Pancreas (tissue), 10 donors: ENCODE measurements at regions not wholly inside any gene's neighbourhood (a gene's known extent, or its start where the extent isn't known, plus 50 kb on each side); places are given as distances from the start of the nearest gene placed in this dataset.

Experiments used
- ATAC-seq, 4 donors: fragments of 200-7000 bp; cut with Tn5 transposase; one replicate each; pipeline versions ENCODE4 v1.8.0 to v1.9.1; 2020; ENCODE audit warnings: mild to moderate bottlenecking in 4 of 4, moderate library complexity in 4 of 4
- DNase-seq, 6 donors: peaks; one replicate each; pipeline ENCODE4 v3.0.0-alpha.2; 2020
- FAIRE-seq: peaks from 2 replicates; lab custom pipeline; 2012; peaks lifted over from hg19 to GRCh38; lab: Jason Lieb, UNC
- H3K27ac ChIP-seq, 4 donors: fragments of 200-600 bp; sonication (generic); 1 replicate in 3 of 4; 2 replicates in 1 of 4; pipeline versions ENCODE4 v1.5.0 to v1.8.0; 2020
- H3K27me3 ChIP-seq, 4 donors: fragments of 200-600 bp; one replicate each; pipeline ENCODE4 v1.8.0; 2021
- H3K36me3 ChIP-seq, 3 donors: fragments of 200-600 bp; sonication (generic) in 1 of 3; one replicate each; pipeline versions ENCODE4 v1.5.0 to v1.8.0; 2020 to 2021
- H3K4me1 ChIP-seq, 3 donors: fragments of 200-600 bp; one replicate each; pipeline ENCODE4 v1.8.0; 2021
- H3K4me3 ChIP-seq, 4 donors: fragments of 200-600 bp; sonication (generic) in 2 of 4; one replicate each; pipeline versions ENCODE4 v1.5.0 to v1.8.0; 2020 to 2021
- H3K9me3 ChIP-seq, 4 donors: fragments of 200-600 bp; one replicate each; pipeline ENCODE4 v1.8.0; 2021
- WGBS, 2 donors: extraction: QIAGEN DNeasy Blood & Tissue Kit; methylation state at CpG; one replicate each; pipeline ENCODE4 v1.1.7; 2013; 5-methylcytosine and 5-hydroxymethylcytosine counted together
- intact Hi-C, 3 donors: fragments of 100-400 bp; cut with DNase I; formaldehyde crosslinking; loops; one replicate each; pipeline versions ENCODE4 v1.11.1 to v1.14.2; 2022
- TF ChIP-seq, protein P1 (sequence below), 4 donors: fragments of 200-600 bp; sonication (generic) in 3 of 4; IDR thresholded peaks; one replicate each; pipeline versions ENCODE4 v1.5.0 to v1.8.0; 2021; ENCODE audit warnings: antibody characterized with exemption in 4 of 4
- donor health status: healthy with polysubstance abuse.
- donor health status: DM: no; HTN: no; CAD: no; lungs with moderate emphysema.
- donor health status: DM: no; HTN: no; CAD: no.
- donor health status: control.
- donor health status: control.
- donor health status: Bipolar disorder and iron deficiency.
- donor health status: DM: yes; HTN: yes; CAD: no.
- donor health status: DM: no; HTN: no; CAD: no.
- donor health status: DM: no; HTN: no; CAD: no.
- donor health status: DM: yes; HTN: yes; CAD: no.

DNA sequence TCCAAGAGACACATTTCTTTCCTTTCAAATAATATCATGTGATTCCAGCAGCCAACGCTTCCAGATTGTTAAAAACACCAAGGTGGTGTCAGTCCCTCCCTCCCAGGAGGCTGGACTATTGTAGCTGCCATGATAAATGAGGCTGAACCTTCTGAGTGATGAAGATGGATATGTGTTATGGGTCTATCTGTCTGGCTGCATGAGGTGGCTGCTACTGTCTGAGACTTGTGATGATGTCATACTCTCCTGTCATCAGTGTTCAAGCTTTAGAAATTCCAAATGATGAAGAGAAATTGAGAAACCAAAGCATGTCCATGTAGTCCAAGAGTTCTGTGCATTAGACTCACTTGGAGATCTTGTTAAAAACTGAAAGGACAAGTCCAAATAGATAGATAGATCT is 683.0 kb downstream of the NTRK3 start:
- FAIRE-seq (no peak), DNase-seq (no peak), ATAC-seq (no peak)
- intact Hi-C loops, result no loop called here
- no peak overlapping the region for H3K27ac ChIP-seq
- no peaks in the 10 kb centered on the region for H3K36me3 ChIP-seq
- whole genome bisulfite sequencing, 2 donors, result 27 to 63% methylated on average over 1 of the region's 1 CpG
- no peaks in the 10 kb centered on the region for H3K9me3 ChIP-seq
- TF ChIP-seq, protein P1, sequence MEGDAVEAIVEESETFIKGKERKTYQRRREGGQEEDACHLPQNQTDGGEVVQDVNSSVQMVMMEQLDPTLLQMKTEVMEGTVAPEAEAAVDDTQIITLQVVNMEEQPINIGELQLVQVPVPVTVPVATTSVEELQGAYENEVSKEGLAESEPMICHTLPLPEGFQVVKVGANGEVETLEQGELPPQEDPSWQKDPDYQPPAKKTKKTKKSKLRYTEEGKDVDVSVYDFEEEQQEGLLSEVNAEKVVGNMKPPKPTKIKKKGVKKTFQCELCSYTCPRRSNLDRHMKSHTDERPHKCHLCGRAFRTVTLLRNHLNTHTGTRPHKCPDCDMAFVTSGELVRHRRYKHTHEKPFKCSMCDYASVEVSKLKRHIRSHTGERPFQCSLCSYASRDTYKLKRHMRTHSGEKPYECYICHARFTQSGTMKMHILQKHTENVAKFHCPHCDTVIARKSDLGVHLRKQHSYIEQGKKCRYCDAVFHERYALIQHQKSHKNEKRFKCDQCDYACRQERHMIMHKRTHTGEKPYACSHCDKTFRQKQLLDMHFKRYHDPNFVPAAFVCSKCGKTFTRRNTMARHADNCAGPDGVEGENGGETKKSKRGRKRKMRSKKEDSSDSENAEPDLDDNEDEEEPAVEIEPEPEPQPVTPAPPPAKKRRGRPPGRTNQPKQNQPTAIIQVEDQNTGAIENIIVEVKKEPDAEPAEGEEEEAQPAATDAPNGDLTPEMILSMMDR (IDR thresholded peaks at IDR 0.05), result no peak
- no peak overlapping the region for H3K4me3 ChIP-seq
- H3K27me3 ChIP-seq, result peaks cover 0 to 3% (median 0%) of the 10 kb centered on the region in 4 donors
- H3K4me1 ChIP-seq, result no peaks in the 10 kb centered on the region

DNA sequence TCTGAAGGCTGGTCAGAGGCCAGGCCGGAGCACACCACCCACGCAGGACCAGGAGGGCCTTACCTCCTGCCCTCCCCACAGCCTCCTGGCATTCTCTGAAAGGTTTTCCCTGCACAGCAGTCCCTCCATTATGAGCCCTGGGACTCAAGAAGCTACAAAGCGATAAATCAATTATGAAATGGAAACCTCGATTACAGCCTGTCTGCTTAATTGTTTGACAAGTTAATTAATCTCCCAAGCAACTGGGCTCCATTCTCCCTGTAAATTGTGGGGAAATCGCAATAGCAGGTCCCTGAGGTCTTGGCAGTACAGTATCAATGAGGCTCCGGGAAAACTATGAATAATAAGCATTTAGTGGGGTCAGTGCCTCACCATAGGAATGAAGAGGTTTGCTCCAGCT is 683.5 kb downstream of the NTRK3 start:
- no peak overlapping the region for H3K4me3 ChIP-seq
- TF ChIP-seq, protein P1 (IDR thresholded peaks at IDR 0.05), result no peak
- DNase-seq (no peak), FAIRE-seq (no peak), ATAC-seq (no peak)
- intact Hi-C loops, result no loop called here
- H3K36me3 ChIP-seq, result no peaks in the 10 kb centered on the region
- H3K27me3 ChIP-seq, result peaks cover 0 to 3% (median 0%) of the 10 kb centered on the region in 4 donors
- H3K27ac ChIP-seq, result no peak overlapping the region
- WGBS, 2 donors, result 57 to 71% methylated on average over 6 of the region's 6 CpGs
- no peaks in the 10 kb centered on the region for H3K9me3 ChIP-seq
- no peaks in the 10 kb centered on the region for H3K4me1 ChIP-seq

DNA sequence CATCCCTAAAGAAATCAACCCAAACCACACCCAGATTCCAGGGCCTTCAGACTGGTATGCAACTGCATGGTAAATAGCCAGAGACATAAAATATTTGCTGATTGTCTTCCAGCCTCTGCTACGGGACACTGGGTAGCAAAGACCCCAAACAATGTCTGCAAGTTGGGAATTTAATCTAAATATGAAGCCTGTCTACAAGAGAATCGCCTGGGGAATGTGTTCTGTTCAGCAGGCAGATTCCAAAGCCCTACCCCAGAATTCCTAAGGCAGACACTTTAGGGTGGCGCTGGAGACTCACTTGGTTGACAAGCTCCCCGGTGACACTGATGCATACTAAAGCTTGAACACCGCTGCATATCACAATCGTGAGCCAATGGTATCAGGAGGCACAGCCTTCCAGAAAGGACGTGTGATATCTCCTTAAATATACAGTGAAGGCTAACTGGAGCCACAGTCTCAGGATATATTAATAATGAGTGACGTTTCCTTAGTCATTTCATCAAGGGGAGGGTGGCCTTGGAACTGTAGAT is 684.1 kb downstream of the NTRK3 start:
- Histone ChIP-seq H3K9me3 (no peaks in the 10 kb centered on the region), H3K36me3 (no peaks in the 10 kb centered on the region), H3K27ac (no peak overlapping the region), H3K4me1 (no peaks in the 10 kb centered on the region), H3K4me3 (no peak overlapping the region), H3K27me3 (peaks cover 0 to 3% (median 0%) of the 10 kb centered on the region in 4 donors)
- whole genome bisulfite sequencing, 2 donors, result 48 to 50% methylated on average over 8 of the region's 8 CpGs
- intact Hi-C loops, result no loop called here
- DNase-seq, result no peak
- FAIRE-seq, result no peak
- TF ChIP-seq, protein P1 (IDR thresholded peaks at IDR 0.05), result no peak
- no peak for ATAC-seq

DNA sequence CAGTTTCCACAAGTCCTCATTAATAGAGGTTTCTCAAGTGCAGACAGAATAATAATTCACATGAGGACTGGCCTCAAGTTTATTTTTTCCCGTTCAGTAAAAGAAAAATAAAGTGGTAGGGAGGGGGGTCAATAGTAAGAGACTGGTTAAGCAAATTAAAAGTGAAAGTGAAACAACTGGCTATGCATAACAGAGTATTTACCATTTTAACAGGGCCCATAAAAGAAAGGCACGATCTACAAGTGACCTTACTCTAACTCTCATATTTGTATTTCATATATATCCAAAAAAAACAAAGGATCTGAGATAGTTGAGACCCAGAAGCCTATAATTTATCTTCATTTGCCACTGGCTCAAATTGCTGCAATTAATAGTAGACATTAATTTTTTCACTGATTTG is 686.3 kb downstream of the NTRK3 start:
- FAIRE-seq (no peak), DNase-seq (no peak), ATAC-seq (no peak)
- no peak overlapping the region for H3K27ac ChIP-seq
- no peaks in the 10 kb centered on the region for H3K36me3 ChIP-seq
- WGBS, 2 donors, result 33 to 49% methylated on average over 2 of the region's 2 CpGs
- peaks cover 0 to 3% (median 0%) of the 10 kb centered on the region in 4 donors for H3K27me3 ChIP-seq
- TF ChIP-seq, protein P1 (IDR thresholded peaks at IDR 0.05), result no peak
- no peaks in the 10 kb centered on the region for H3K4me1 ChIP-seq
- no peaks in the 10 kb centered on the region for H3K9me3 ChIP-seq
- intact Hi-C loops, result no loop called here
- H3K4me3 ChIP-seq, result no peak overlapping the region

DNA sequence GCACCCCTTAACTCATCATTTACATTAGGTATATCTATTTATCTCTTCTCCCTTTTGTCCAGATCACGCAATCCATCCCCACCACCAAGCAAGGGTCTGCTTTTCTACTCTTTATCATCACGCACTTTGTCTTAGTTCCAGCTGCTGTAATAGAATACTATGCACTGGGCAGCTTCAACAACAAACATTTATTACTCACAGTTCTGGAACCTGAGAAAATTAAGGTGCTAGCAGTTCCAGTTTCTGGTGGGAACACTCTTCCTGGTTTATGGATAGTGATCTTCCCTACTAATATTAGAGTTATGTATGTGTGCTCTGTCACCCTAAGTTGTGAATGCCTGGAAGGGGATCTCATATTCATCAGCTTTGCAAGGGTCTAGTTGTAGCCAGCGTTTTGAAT is 687.0 kb downstream of the NTRK3 start:
- TF ChIP-seq, protein P1 (IDR thresholded peaks at IDR 0.05), result no peak
- WGBS, 2 donors, result 57 to 72% methylated on average over 3 of the region's 3 CpGs
- FAIRE-seq (no peak), ATAC-seq (no peak), DNase-seq (no peak)
- Histone ChIP-seq H3K27me3 (peaks cover 0 to 3% (median 0%) of the 10 kb centered on the region in 4 donors), H3K36me3 (no peaks in the 10 kb centered on the region), H3K4me1 (no peaks in the 10 kb centered on the region), H3K27ac (no peak overlapping the region), H3K4me3 (no peak overlapping the region), H3K9me3 (no peaks in the 10 kb centered on the region)
- intact Hi-C loops, result no loop called here
